ENCODE measurements at regions not wholly inside any gene's neighbourhood (a gene's known extent, or its start where the extent isn't known, plus 50 kb on each side); places are given as distances from the start of the nearest gene placed in this dataset.

DNA sequence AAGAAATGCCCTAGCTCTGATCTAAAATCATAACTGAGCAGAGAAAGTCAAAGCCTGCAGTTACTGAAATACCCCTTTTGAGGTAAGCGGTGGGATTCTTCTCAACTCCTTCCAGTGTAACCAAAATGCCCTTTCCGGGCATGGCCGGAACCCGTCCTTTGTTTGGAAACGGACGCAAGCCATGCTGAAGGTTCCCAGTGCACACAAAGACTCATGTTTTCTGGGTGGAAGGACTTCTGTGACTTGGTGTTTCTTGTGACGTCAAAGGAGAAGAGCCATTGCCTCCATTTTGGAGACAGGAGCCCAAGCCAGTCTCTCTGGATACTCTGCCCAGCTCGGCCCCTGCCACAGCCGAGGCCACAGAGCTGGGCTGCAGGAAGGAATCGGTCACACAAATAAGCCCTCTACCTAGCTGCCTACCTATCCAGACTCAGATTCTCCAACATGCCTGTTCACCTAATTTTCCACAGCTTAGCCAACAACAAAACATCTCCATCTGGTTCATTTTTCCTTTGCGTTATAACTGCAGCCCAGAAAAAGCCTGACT, 182.8 kb downstream of the TBXT start:
- Histone ChIP-seq H3K9me1 (replicated peaks; ENCODE audit: control insufficient read depth, extremely low read depth, insufficient read depth, low read length) (no peaks in the 10 kb centered on the region), H3K4me3 (replicated peaks in 1 of 3; ENCODE audit: insufficient read depth in 1 of 3, low read depth in 1 of 3, low read length in 3 of 3) (no peak overlapping the region), H3K4me1 (ENCODE audit: control insufficient read depth, extremely low read depth, insufficient read depth, low read length) (no peaks in the 10 kb centered on the region), H3K36me3 (ENCODE audit: control insufficient read depth in 2 of 2, extremely low read depth in 1 of 2, insufficient read depth in 2 of 2, low read length in 2 of 2) (no peaks in the 10 kb centered on the region), H3K79me2 (ENCODE audit: control insufficient read depth, insufficient read depth, low read length) (no peaks in the 10 kb centered on the region), H2AFZ (ENCODE audit: low read depth, low read length) (no peak overlapping the region), H3K9me3 (replicated peaks; ENCODE audit: control insufficient read depth, insufficient read depth, low read length) (no peaks in the 10 kb centered on the region), H4K20me1 (replicated peaks; ENCODE audit: control insufficient read depth, extremely low read depth, insufficient read depth, low read length) (no peaks in the 10 kb centered on the region), H3K27ac (ENCODE audit: insufficient read depth, low read depth, low read length) (no peak overlapping the region), H3K27me3 (ENCODE audit: control insufficient read depth in 2 of 2, insufficient read depth in 2 of 2, low read length in 2 of 2) (peaks cover 2 to 6% of the 10 kb centered on the region in 2 experiments), H3K9ac (replicated peaks; ENCODE audit: extremely low read depth, insufficient read depth, low read length) (no peak overlapping the region), H3K4me2 (ENCODE audit: insufficient read depth, low read length) (no peak overlapping the region)
- no peak for FAIRE-seq
- ChIA-PET CTCF (no interaction called here), POLR2A (no interaction called here)
- dilution Hi-C loops (cut with MboI; ENCODE audit: extremely low pct_ligation_motif_present, low sequenced_read_pairs) = no loop called here
- no TSS peak for BruUV-seq (replicated peaks)
- intact Hi-C loops (cut with micrococcal nuclease) = no loop called here
- TF ChIP-seq POLR2A (IDR thresholded peaks at IDR 0.05; ENCODE audit: low read depth, low read length) (no peak), POLR2AphosphoS5 (IDR thresholded peaks at IDR 0.05; ENCODE audit: insufficient read depth, low read depth, low read length) (no peak), EZH2 (IDR thresholded peaks at IDR 0.05; ENCODE audit: borderline replicate concordance, low read depth, low read length, severe bottlenecking) (no peak), MYC (IDR thresholded peaks at IDR 0.05; ENCODE audit: low read depth, low read length) (no peak), GATA2 (IDR thresholded peaks at IDR 0.05; ENCODE audit: insufficient read depth, insufficient read length, low read depth, low read length) (no peak), JUN (IDR thresholded peaks at IDR 0.05; ENCODE audit: borderline replicate concordance, insufficient read depth, insufficient read length, low read depth) (no peak), FOS (IDR thresholded peaks at IDR 0.05; ENCODE audit: borderline replicate concordance, insufficient read depth, low read length) (no peak)
- TF ChIP-seq, protein P1, sequence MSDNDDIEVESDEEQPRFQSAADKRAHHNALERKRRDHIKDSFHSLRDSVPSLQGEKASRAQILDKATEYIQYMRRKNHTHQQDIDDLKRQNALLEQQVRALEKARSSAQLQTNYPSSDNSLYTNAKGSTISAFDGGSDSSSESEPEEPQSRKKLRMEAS (IDR thresholded peaks at IDR 0.05; ENCODE audit: insufficient read depth, insufficient read length) = no peak
- TF ChIP-seq, protein P2, sequence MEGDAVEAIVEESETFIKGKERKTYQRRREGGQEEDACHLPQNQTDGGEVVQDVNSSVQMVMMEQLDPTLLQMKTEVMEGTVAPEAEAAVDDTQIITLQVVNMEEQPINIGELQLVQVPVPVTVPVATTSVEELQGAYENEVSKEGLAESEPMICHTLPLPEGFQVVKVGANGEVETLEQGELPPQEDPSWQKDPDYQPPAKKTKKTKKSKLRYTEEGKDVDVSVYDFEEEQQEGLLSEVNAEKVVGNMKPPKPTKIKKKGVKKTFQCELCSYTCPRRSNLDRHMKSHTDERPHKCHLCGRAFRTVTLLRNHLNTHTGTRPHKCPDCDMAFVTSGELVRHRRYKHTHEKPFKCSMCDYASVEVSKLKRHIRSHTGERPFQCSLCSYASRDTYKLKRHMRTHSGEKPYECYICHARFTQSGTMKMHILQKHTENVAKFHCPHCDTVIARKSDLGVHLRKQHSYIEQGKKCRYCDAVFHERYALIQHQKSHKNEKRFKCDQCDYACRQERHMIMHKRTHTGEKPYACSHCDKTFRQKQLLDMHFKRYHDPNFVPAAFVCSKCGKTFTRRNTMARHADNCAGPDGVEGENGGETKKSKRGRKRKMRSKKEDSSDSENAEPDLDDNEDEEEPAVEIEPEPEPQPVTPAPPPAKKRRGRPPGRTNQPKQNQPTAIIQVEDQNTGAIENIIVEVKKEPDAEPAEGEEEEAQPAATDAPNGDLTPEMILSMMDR (IDR thresholded peaks at IDR 0.05; ENCODE audit: extremely low read depth in 1 of 2, insufficient read depth in 1 of 2, low read depth in 1 of 2, low read length in 2 of 2) = no peak
- no peak for DNase-seq (ENCODE audit: low read depth, low spot score)

Measured in endothelial cell of umbilical vein (primary cell).